Right atrium auricular region (tissue), 2 donors: ENCODE measurements at regions not wholly inside any gene's neighbourhood (a gene's known extent, or its start where the extent isn't known, plus 50 kb on each side); places are given as distances from the start of the nearest gene placed in this dataset.
A peak's percentile ranks its signal among the peaks of the same experiment; 100 is the strongest.

Experiments used
- DNase-seq: peaks from one replicate; pipeline ENCODE4 v3.0.0-alpha.2; 2019; ENCODE audit warnings: low spot score
- H3K27ac ChIP-seq, 2 donors: fragments of 200-600 bp; sonication (generic); 1 replicate in 1 of 2; 2 replicates in 1 of 2; pipeline ENCODE4 v1.5.1; 2016 to 2019
- H3K27me3 ChIP-seq, 2 donors: fragments of 200-600 bp; sonication (generic); one replicate each; pipeline versions ENCODE4 v1.5.1 to v1.6.0; 2017 to 2019
- H3K36me3 ChIP-seq: fragments of 200-600 bp; sonication (generic); one replicate; pipeline ENCODE4 v1.5.1; 2016
- H3K4me1 ChIP-seq, 2 donors: fragments of 200-600 bp; sonication (generic); one replicate each; pipeline versions ENCODE4 v1.5.1 to v1.6.0; 2017 to 2019
- H3K4me3 ChIP-seq, 2 donors: fragments of 200-600 bp; sonication (generic); 1 replicate in 1 of 2; 2 replicates in 1 of 2; pipeline ENCODE4 v1.5.1; 2017 to 2019; ENCODE audit warnings: mild to moderate bottlenecking in 1 of 2, moderate library complexity in 1 of 2
- H3K9me3 ChIP-seq, 2 donors: fragments of 200-600 bp; sonication (generic); one replicate each; pipeline ENCODE4 v1.5.1; 2019
- TF ChIP-seq, protein P1 (sequence below), 2 donors: fragments of 200-600 bp; sonication (generic); IDR thresholded peaks; one replicate each; pipeline ENCODE4 v1.5.1; 2019; ENCODE audit warnings: antibody characterized with exemption in 2 of 2

DNA sequence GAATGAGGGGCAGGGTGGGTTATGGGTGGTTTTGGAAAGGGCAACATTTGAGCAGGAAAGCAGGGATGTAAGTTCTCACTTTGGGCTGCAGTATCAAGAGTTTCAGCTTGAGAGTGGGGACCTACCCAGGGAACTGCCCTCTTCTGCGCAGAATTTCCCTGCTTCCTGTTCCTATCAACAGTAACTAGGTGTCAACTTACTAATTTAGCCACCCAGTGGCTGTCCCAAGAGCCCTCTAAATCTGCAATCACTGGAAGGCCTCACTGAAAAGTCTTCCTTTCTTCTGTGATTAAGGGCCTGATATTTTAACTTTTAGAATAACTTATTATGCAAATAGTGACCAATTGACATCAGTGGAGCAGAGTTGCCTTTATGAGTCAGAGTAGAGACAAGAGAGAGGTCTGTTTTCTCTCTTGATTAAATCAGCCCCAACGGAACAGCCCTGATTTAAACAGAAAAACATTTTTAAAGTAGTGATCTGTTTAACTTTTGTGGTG lies 118.2 kb upstream of the RIPOR2 start:
- Histone ChIP-seq H3K27ac (peak overlapping the region in 1 of 2 donors; percentile 6), H3K4me1 (no peaks in the 10 kb centered on the region), H3K9me3 (no peaks in the 10 kb centered on the region), H3K36me3 (no peaks in the 10 kb centered on the region), H3K4me3 (no peak overlapping the region), H3K27me3 (no peaks in the 10 kb centered on the region)
- TF ChIP-seq, protein P1, sequence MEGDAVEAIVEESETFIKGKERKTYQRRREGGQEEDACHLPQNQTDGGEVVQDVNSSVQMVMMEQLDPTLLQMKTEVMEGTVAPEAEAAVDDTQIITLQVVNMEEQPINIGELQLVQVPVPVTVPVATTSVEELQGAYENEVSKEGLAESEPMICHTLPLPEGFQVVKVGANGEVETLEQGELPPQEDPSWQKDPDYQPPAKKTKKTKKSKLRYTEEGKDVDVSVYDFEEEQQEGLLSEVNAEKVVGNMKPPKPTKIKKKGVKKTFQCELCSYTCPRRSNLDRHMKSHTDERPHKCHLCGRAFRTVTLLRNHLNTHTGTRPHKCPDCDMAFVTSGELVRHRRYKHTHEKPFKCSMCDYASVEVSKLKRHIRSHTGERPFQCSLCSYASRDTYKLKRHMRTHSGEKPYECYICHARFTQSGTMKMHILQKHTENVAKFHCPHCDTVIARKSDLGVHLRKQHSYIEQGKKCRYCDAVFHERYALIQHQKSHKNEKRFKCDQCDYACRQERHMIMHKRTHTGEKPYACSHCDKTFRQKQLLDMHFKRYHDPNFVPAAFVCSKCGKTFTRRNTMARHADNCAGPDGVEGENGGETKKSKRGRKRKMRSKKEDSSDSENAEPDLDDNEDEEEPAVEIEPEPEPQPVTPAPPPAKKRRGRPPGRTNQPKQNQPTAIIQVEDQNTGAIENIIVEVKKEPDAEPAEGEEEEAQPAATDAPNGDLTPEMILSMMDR (IDR thresholded peaks at IDR 0.05) = no peak
- no peak for DNase-seq

DNA sequence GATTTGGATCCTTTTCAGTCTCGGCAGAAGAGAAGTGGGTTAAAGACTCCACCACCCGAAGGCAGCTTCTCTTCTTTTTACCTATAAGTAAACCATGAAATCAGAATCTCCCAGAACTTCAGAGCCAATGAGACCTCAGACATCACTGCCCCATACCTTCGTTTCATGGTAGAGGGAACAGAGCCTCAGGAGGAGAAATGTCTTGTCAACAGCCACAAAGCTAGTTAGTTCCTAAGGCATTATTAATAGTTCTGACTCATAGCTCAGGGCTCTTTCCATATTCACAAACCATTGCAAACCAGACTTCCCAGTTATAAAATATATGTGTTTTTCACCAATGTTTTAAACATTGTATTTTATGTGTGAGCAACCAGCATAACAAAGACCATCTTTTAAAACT lies 118.7 kb upstream of the RIPOR2 start:
- no peak for DNase-seq
- Histone ChIP-seq H3K36me3 (no peaks in the 10 kb centered on the region), H3K27me3 (no peaks in the 10 kb centered on the region), H3K4me3 (no peak overlapping the region), H3K27ac (no peak overlapping the region), H3K4me1 (no peaks in the 10 kb centered on the region), H3K9me3 (no peaks in the 10 kb centered on the region)
- TF ChIP-seq, protein P1 (IDR thresholded peaks at IDR 0.05) = no peak

DNA sequence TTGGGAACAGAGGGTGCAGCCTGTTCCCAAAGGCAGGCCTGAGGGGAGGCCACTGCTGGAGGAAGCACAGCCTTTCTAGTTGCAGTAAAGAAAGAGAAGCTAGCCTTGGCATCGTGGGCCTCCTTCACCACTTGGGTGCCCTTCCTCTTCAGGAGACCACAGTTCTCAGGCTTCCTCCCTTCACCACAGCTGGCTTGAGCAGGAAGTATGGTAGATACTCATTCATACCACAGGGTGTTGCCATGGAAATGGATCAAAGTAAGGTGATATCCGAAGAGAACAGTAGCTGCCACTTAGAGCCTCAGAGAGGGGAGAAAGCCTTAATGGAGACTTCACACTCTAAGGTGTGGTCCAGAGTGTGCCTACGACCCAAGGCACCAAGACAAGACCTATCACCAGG lies 120.4 kb upstream of the RIPOR2 start:
- H3K27ac ChIP-seq = no peak overlapping the region
- no peaks in the 10 kb centered on the region for H3K27me3 ChIP-seq
- H3K36me3 ChIP-seq = no peaks in the 10 kb centered on the region
- H3K4me1 ChIP-seq = peaks cover 0 to 2% of the 10 kb centered on the region in 2 donors
- peaks cover 0 to 7% of the 10 kb centered on the region in 2 donors for H3K9me3 ChIP-seq
- DNase-seq = no peak
- H3K4me3 ChIP-seq = no peak overlapping the region
- TF ChIP-seq, protein P1 (IDR thresholded peaks at IDR 0.05) = no peak

DNA sequence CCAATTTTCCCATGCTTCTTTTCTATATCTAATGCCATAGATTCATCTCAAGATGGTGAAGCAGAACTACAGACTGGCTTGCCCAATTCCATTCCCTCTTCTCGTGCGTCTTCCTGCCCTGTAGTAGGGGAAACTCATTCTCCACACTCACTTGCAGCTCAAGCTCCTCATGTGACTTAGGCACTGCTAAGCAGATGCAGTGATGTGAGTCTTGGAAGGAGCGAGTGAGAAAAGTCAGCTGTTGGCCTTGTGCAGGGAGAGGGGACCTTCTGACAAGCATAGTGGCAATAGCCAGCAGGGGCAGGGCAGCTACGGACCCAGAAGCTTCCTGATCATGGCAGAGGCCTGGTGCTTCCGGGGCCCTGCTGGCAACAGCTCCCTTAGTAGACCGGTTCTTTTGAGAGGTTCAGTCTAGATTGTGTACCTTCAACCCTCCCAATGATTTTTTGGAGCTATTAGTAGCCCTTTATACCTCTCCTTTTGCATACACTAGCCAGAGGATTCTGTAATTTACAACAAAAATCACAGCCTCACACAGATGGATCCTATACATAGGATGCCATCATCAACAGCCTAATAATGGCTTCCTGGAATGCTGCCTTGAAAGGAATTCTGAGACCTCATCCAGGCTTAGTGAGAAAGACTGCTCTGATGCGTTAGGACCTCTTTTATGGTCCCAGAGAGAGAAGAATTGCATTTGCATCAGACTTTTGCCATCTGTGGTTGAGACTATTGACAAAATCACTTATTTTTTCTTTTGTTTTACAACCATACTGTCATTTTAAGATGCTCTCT lies 121.5 kb upstream of the RIPOR2 start:
- Histone ChIP-seq H3K27ac (no peak overlapping the region), H3K27me3 (no peaks in the 10 kb centered on the region), H3K36me3 (no peaks in the 10 kb centered on the region), H3K4me3 (no peak overlapping the region), H3K9me3 (peaks cover 0 to 7% of the 10 kb centered on the region in 2 donors), H3K4me1 (peaks cover 0 to 6% of the 10 kb centered on the region in 2 donors)
- TF ChIP-seq, protein P1 (IDR thresholded peaks at IDR 0.05) = no peak
- no peak for DNase-seq

DNA sequence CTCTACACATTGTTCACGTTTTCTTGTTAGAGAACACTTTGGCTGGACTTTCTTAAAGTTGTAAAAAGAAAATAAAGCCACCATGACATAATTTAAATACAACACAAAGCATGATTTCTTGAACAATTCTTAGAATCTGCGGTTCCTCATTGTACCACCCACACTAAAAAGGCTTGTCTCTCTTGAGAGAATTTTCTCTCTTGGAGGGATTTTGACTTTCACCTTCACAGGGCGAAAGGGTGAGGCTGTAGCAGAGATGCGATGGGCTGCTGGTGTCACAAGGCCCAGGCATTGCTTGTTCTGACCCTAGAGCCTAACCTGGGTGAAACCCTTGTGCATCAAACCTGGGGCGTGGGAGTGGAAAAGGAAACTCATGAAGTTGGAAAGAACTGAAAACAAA lies 122.7 kb upstream of the RIPOR2 start:
- Histone ChIP-seq H3K9me3 (peaks cover 0 to 7% of the 10 kb centered on the region in 2 donors), H3K27me3 (no peaks in the 10 kb centered on the region), H3K4me3 (no peak overlapping the region), H3K27ac (no peak overlapping the region), H3K36me3 (no peaks in the 10 kb centered on the region), H3K4me1 (peaks cover 0 to 6% of the 10 kb centered on the region in 2 donors)
- TF ChIP-seq, protein P1 (IDR thresholded peaks at IDR 0.05) = no peak
- no peak for DNase-seq
